ENCODE measurements at regions not wholly inside any gene's neighbourhood (a gene's known extent, or its start where the extent isn't known, plus 50 kb on each side); places are given as distances from the start of the nearest gene placed in this dataset.

DNA sequence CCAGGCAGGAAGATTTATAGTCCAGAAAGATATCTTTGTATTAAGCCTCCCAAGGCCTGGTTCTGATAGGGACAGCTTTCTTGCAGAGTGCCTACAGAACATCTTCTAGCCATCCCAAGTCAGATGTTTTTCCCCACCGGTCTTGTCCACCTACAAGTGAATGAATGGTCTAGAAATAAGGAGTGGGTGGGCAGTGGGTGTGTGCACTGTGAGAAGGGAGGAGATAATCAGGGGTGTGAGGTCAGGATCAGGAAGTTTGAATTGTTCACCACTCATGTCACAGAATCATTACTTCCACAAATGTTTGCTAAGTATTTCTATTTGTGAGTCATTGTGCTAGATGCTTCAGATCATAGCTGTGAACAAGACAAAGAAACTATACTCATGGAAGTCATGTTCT, 332.6 kb downstream of the NKX6-1 start:
- Histone ChIP-seq H2BK15ac (ENCODE audit: low read depth, low read length) (no peak overlapping the region), H4K20me1 (ENCODE audit: control insufficient read depth, insufficient read depth, insufficient read length) (no peaks in the 10 kb centered on the region), H4K5ac (ENCODE audit: insufficient read length, low read depth, low read length) (no peak overlapping the region), H3K79me2 (ENCODE audit: insufficient read depth, low read length) (no peaks in the 10 kb centered on the region), H3K27me3 (ENCODE audit: insufficient read depth, low read length) (no peaks in the 10 kb centered on the region), H3T11ph (ENCODE audit: low read length) (no peak overlapping the region), H3K9me3 (ENCODE audit: control insufficient read depth, low read depth, low read length) (no peaks in the 10 kb centered on the region), H3K27ac (ENCODE audit: insufficient read length, low read depth, low read length) (no peak overlapping the region), H3K79me1 (ENCODE audit: insufficient read depth, low read depth, low read length, poor library complexity, severe bottlenecking) (no peaks in the 10 kb centered on the region), H3K14ac (ENCODE audit: insufficient read depth, low read length) (no peak overlapping the region), H2BK20ac (ENCODE audit: low read depth, low read length, poor library complexity, severe bottlenecking) (no peak overlapping the region), H3K18ac (ENCODE audit: insufficient read length, low read depth, low read length) (no peak overlapping the region), H3K9ac (ENCODE audit: extremely low read depth, insufficient read length, low read length) (no peak overlapping the region), H3K4me1 (ENCODE audit: insufficient read depth, low read length) (no peaks in the 10 kb centered on the region), H2BK5ac (ENCODE audit: insufficient read length, low read length) (no peak overlapping the region), H2AFZ (ENCODE audit: low read length) (no peak overlapping the region), H3K23me2 (ENCODE audit: insufficient read length, low read depth, low read length, poor library complexity, severe bottlenecking) (no peaks in the 10 kb centered on the region), H2BK120ac (ENCODE audit: low read depth, low read length, poor library complexity, severe bottlenecking) (no peak overlapping the region), H2BK12ac (ENCODE audit: insufficient read length, low read depth, low read length) (no peak overlapping the region), H3K56ac (ENCODE audit: insufficient read length, low read depth, low read length) (no peak overlapping the region), H3K4me2 (ENCODE audit: insufficient read depth, insufficient read length, low read length) (no peak overlapping the region), H3K23ac (ENCODE audit: insufficient read length, low read depth, low read length) (no peak overlapping the region), H3K4ac (ENCODE audit: low read depth, low read length) (no peak overlapping the region), H2AK5ac (ENCODE audit: insufficient read length, low read length) (no peak overlapping the region), H4K8ac (replicated peaks; ENCODE audit: insufficient read length, low read depth, low read length) (no peak overlapping the region), H4K91ac (ENCODE audit: insufficient read length, low read depth, low read length) (no peak overlapping the region)
- Mint-ChIP-seq H3K4me3 (no peak overlapping the region), H3K36me3 (ENCODE audit: insufficient read depth in 1 of 3, low read depth in 3 of 3) (no peaks in the 10 kb centered on the region), H3K9me3 (no peaks in the 10 kb centered on the region), H3K27me3 (ENCODE audit: low read depth) (no peaks in the 10 kb centered on the region), H3K27ac (no peak overlapping the region), H3K4me1 (peaks cover 5 to 7% of the 10 kb centered on the region in 2 experiments; a peak in 3 of 4 replicates)
- no peak for TF ChIP-seq CTCF (conservative IDR thresholded peaks at IDR 0.05)
- DNase-seq = no peak
- WGBS (ENCODE audit: extremely low coverage, insufficient read length, low lambda C conversion rate) = no CpG with 5 or more reads among the region's 1 CpG
